GM21367 (cell line): ENCODE measurements at regions not wholly inside any gene's neighbourhood (a gene's known extent, or its start where the extent isn't known, plus 50 kb on each side); places are given as distances from the start of the nearest gene placed in this dataset.
"Not testable (repeated sequence)": the region's sequence is repeated elsewhere in the genome, so short reads cannot be mapped to it uniquely, and the experiment has no call there.

Experiments
- ATAC-seq: cut with Tn5 transposase; IDR thresholded peaks from one replicate; pipeline ENCODE4 v1.9.1; 2021; ENCODE audit not compliant: unreplicated experiment

GRCh38 chr6:119676961-119677360, 327.4 kb upstream of the MAN1A1 start:
- no peak for ATAC-seq

GRCh38 chr6:119676230-119676629, 326.7 kb upstream of the MAN1A1 start:
- no peak for ATAC-seq

- no peak for ATAC-seq
These were observed 324.2 kb upstream of the MAN1A1 start for GRCh38 chr6:119673741-119674140.

GRCh38 chr6:119672725-119673124, 323.2 kb upstream of the MAN1A1 start:
- no peak for ATAC-seq

GRCh38 chr6:119671105-119671504, 321.5 kb upstream of the MAN1A1 start:
- ATAC-seq: no peak

- ATAC-seq: no peak
These were observed 319.7 kb upstream of the MAN1A1 start for GRCh38 chr6:119669221-119669620.

GRCh38 chr6:119665432-119665831, 315.9 kb upstream of the MAN1A1 start:
- not testable (repeated sequence) for ATAC-seq

GRCh38 chr6:119661628-119662027, 312.1 kb upstream of the MAN1A1 start:
- ATAC-seq: no peak

GRCh38 chr6:119661078-119661477, 311.5 kb upstream of the MAN1A1 start:
- no peak for ATAC-seq

- no peak for ATAC-seq
These were observed 309.4 kb upstream of the MAN1A1 start for GRCh38 chr6:119658917-119659316.

- no peak for ATAC-seq
These were observed 305.6 kb upstream of the MAN1A1 start for GRCh38 chr6:119655124-119655523.

GRCh38 chr6:119653329-119653728, 303.8 kb upstream of the MAN1A1 start:
- ATAC-seq: no peak

- ATAC-seq: no peak
These were observed 300.0 kb upstream of the MAN1A1 start for GRCh38 chr6:119649531-119649930.

- no peak for ATAC-seq
These were observed 297.7 kb upstream of the MAN1A1 start for GRCh38 chr6:119647309-119647708.

GRCh38 chr6:119643876-119644275, 294.3 kb upstream of the MAN1A1 start:
- ATAC-seq: no peak

- no peak for ATAC-seq
These were observed 288.2 kb upstream of the MAN1A1 start for GRCh38 chr6:119637768-119638167.

GRCh38 chr6:119636060-119636459, 286.5 kb upstream of the MAN1A1 start:
- ATAC-seq: no peak

GRCh38 chr6:119633461-119633860, 283.9 kb upstream of the MAN1A1 start:
- ATAC-seq: no peak

- ATAC-seq: no peak
These were observed 281.1 kb upstream of the MAN1A1 start for GRCh38 chr6:119630561-119631192.

GRCh38 chr6:119628691-119629594, 279.4 kb upstream of the MAN1A1 start:
- no peak for ATAC-seq

GRCh38 chr6:119627908-119628669, 278.5 kb upstream of the MAN1A1 start:
- no peak for ATAC-seq
